ENCODE measurements at regions not wholly inside any gene's neighbourhood (a gene's known extent, or its start where the extent isn't known, plus 50 kb on each side); places are given as distances from the start of the nearest gene placed in this dataset.

DNA sequence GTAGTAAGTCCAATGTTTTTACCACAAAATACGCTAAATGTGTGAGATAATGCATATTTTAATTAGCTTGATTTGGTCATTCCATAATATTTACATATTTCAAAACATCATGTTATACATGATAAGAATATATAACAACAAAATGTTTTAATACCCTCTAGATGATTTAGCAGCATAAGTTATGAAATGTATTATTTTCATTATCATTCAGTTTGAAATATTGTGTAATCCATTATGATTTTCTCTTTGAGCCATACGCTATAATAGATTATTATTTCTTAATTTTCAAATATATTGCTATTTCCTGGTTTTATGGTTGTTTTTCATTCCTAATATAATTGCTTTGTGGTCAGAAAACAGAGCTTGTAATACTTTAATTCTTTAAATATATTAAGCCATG lies 163.3 kb upstream of the KCNQ5 start:
- TF ChIP-seq, protein P1, sequence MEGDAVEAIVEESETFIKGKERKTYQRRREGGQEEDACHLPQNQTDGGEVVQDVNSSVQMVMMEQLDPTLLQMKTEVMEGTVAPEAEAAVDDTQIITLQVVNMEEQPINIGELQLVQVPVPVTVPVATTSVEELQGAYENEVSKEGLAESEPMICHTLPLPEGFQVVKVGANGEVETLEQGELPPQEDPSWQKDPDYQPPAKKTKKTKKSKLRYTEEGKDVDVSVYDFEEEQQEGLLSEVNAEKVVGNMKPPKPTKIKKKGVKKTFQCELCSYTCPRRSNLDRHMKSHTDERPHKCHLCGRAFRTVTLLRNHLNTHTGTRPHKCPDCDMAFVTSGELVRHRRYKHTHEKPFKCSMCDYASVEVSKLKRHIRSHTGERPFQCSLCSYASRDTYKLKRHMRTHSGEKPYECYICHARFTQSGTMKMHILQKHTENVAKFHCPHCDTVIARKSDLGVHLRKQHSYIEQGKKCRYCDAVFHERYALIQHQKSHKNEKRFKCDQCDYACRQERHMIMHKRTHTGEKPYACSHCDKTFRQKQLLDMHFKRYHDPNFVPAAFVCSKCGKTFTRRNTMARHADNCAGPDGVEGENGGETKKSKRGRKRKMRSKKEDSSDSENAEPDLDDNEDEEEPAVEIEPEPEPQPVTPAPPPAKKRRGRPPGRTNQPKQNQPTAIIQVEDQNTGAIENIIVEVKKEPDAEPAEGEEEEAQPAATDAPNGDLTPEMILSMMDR (IDR thresholded peaks at IDR 0.05) = no peak
- no peak for TF ChIP-seq POLR2A (IDR thresholded peaks at IDR 0.05)

Data from thyroid gland (tissue), 4 donors.